Endothelial cell of umbilical vein (primary cell): ENCODE measurements at regions not wholly inside any gene's neighbourhood (a gene's known extent, or its start where the extent isn't known, plus 50 kb on each side); places are given as distances from the start of the nearest gene placed in this dataset.

Experiments used
- BruUV-seq: library from RNA; stranded (reverse); fragments of 400-500 nt; replicated peaks from 2 replicates; lab custom pipeline; 2021; lab: Mats Ljungman, UMichigan
- CTCF ChIA-PET: fragments of 300-600, 350-600 bp; sonication (Branson Sonifier 250); formaldehyde crosslinking; loops from one replicate; lab custom pipeline; 2021; ENCODE audit warnings: antibody characterized with exemption, inconsistent platforms; lab: Charles Lee
- POLR2A ChIA-PET: fragments of 300-600, 350-600 bp; sonication (Branson Sonifier 250); formaldehyde crosslinking; loops from one replicate; lab custom pipeline; 2021; ENCODE audit warnings: antibody characterized with exemption, inconsistent platforms; lab: Charles Lee
- DNase-seq: peaks from one replicate; pipeline ENCODE4 v3.0.0-alpha.2; 2011; ENCODE audit warnings: low read depth, low spot score
- FAIRE-seq: peaks from 2 replicates; lab custom pipeline; 2011; peaks lifted over from hg19 to GRCh38; lab: Jason Lieb, UNC
- H2AFZ ChIP-seq: 2 replicates; pipeline ENCODE4 v1.6.0; 2012; ENCODE audit warnings: low read depth, low read length, control low read depth, inconsistent platforms
- H3K27ac ChIP-seq: 2 replicates; pipeline ENCODE4 v1.5.1; 2011; ENCODE audit warnings: low read depth, mild to moderate bottlenecking, control low read depth, low read length, moderate library complexity; ENCODE audit not compliant: insufficient read depth
- H3K27me3 ChIP-seq, 2 experiments: 2 replicates each; pipeline versions ENCODE4 v1.6.0 to v1.6.1; 2011; ENCODE audit warnings: low read length in 2 of 2, mixed read lengths in 1 of 2; ENCODE audit not compliant: control insufficient read depth in 2 of 2, insufficient read depth in 2 of 2
- H3K36me3 ChIP-seq, 2 experiments: 2 replicates in 1 of 2; 3 replicates in 1 of 2; pipeline ENCODE4 v1.5.1; 2011; ENCODE audit warnings: low read length in 2 of 2, mild to moderate bottlenecking in 1 of 2, moderate library complexity in 1 of 2; ENCODE audit not compliant: control insufficient read depth in 2 of 2, insufficient read depth in 2 of 2; ENCODE audit errors: extremely low read depth in 1 of 2
- H3K4me1 ChIP-seq: 3 replicates; pipeline ENCODE4 v1.5.1; 2011; ENCODE audit warnings: mild to moderate bottlenecking, low read length; ENCODE audit not compliant: control insufficient read depth, insufficient read depth; ENCODE audit errors: extremely low read depth
- H3K4me2 ChIP-seq: 2 replicates; pipeline ENCODE4 v1.6.1; 2011; ENCODE audit warnings: low read length, control low read depth, mixed read lengths; ENCODE audit not compliant: insufficient read depth
- H3K4me3 ChIP-seq, 3 experiments: fragments of 200-600 bp in 1 of 3; sonication (generic), shearing (Covaris generic) in 1 of 3; replicated peaks in 1 of 3; 2 replicates each; pipeline ENCODE4 v1.5.1; 2011 to 2016; ENCODE audit warnings: control low read depth in 3 of 3, low read length in 3 of 3, mild to moderate bottlenecking in 2 of 3, inconsistent platforms in 1 of 3, low read depth in 1 of 3, moderate library complexity in 1 of 3; ENCODE audit not compliant: insufficient read depth in 1 of 3
- H3K79me2 ChIP-seq: 2 replicates; pipeline ENCODE4 v1.6.0; 2012; ENCODE audit warnings: low read length, inconsistent platforms; ENCODE audit not compliant: control insufficient read depth, insufficient read depth
- H3K9ac ChIP-seq: replicated peaks from 2 replicates; pipeline ENCODE3; 2011; ENCODE audit warnings: low read length, control low read depth; ENCODE audit not compliant: insufficient read depth; ENCODE audit errors: extremely low read depth
- H3K9me1 ChIP-seq: replicated peaks from 3 replicates; pipeline ENCODE4 v1.6.0; 2011; ENCODE audit warnings: mild to moderate bottlenecking, low read length; ENCODE audit not compliant: control insufficient read depth, insufficient read depth; ENCODE audit errors: extremely low read depth
- H3K9me3 ChIP-seq: replicated peaks from 2 replicates; pipeline ENCODE4 v1.5.1; 2012; ENCODE audit warnings: low read length, inconsistent platforms; ENCODE audit not compliant: control insufficient read depth, insufficient read depth
- H4K20me1 ChIP-seq: replicated peaks from 2 replicates; pipeline ENCODE3; 2011; ENCODE audit warnings: mild to moderate bottlenecking, low read length; ENCODE audit not compliant: control insufficient read depth, insufficient read depth; ENCODE audit errors: extremely low read depth
- CTCF ChIP-seq, 2 donors: IDR thresholded peaks; 1 replicate in 1 of 2; 2 replicates in 1 of 2; pipeline ENCODE4 v1.5.1; 2011; ENCODE audit warnings: low read length in 2 of 2, mild to moderate bottlenecking in 2 of 2, moderate library complexity in 2 of 2, control low read depth in 1 of 2, inconsistent platforms in 1 of 2, low read depth in 1 of 2; ENCODE audit not compliant: insufficient read depth in 1 of 2; ENCODE audit errors: extremely low read depth in 1 of 2
- EZH2 ChIP-seq: IDR thresholded peaks from 2 replicates; pipeline ENCODE4 v1.6.1; 2012; ENCODE audit warnings: borderline replicate concordance, low read depth, mild to moderate bottlenecking, moderate library complexity, low read length, inconsistent platforms; ENCODE audit not compliant: severe bottlenecking
- FOS ChIP-seq: IDR thresholded peaks from 2 replicates; pipeline ENCODE4 v1.6.1; 2011; ENCODE audit warnings: mild to moderate bottlenecking, low read length, moderate library complexity, borderline replicate concordance; ENCODE audit not compliant: insufficient read depth
- GATA2 ChIP-seq: IDR thresholded peaks from 2 replicates; pipeline ENCODE4 v1.7.0; 2011; ENCODE audit warnings: low read depth, mild to moderate bottlenecking, moderate library complexity, mixed read lengths, low read length; ENCODE audit not compliant: insufficient read length, insufficient read depth
- JUN ChIP-seq: IDR thresholded peaks from 2 replicates; pipeline ENCODE4 v1.6.1; 2011; ENCODE audit warnings: borderline replicate concordance, low read depth; ENCODE audit not compliant: insufficient read length, insufficient read depth
- MYC ChIP-seq: IDR thresholded peaks from one replicate; pipeline ENCODE4 v1.6.1; 2011; ENCODE audit warnings: mild to moderate bottlenecking, low read depth, low read length
- POLR2A ChIP-seq: IDR thresholded peaks from 2 replicates; pipeline ENCODE4 v1.6.1; 2012; ENCODE audit warnings: low read depth, mild to moderate bottlenecking, control low read depth, low read length
- POLR2AphosphoS5 ChIP-seq: IDR thresholded peaks from 2 replicates; pipeline ENCODE4 v1.6.1; 2012; ENCODE audit warnings: low read depth, mild to moderate bottlenecking, control low read depth, low read length, moderate library complexity; ENCODE audit not compliant: insufficient read depth
- dilution Hi-C: fragments of 300-500 bp; cut with MboI; formaldehyde crosslinking; loops from one replicate; pipeline ENCODE4 v1.15.0; 2019; ENCODE audit warnings: low sequenced_read_pairs; ENCODE audit not compliant: extremely low pct_ligation_motif_present
- intact Hi-C: fragments of 100-400 bp; cut with micrococcal nuclease; formaldehyde crosslinking; loops from one replicate; pipeline ENCODE4 v1.10.0; 2022
- TF ChIP-seq, protein P1 (sequence below): IDR thresholded peaks from 2 replicates; pipeline ENCODE4 v1.6.1; 2011; ENCODE audit not compliant: insufficient read depth, insufficient read length

DNA sequence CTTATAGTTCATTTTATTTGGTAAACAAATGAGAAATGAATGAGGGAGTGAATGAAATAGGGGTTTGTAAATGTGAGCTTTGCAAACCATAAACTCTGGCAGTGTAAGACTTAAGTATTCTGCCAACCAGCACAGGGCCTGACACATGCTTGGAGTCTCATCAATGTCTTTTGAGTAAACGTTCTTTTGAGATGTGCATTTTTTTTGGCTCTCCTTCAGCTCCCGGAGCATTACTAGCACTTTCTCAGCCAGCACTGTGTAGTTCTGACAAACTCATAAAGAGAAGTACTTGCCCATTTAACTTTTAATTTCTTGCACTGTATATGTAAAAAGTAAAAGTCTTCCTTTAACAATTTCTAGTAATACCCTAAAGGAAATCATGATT, 245.3 kb downstream of the HS3ST1 start:
- H4K20me1 ChIP-seq = no peaks in the 10 kb centered on the region
- dilution Hi-C loops = no loop called here
- intact Hi-C loops = no loop called here
- H3K27ac ChIP-seq = no peak overlapping the region
- no peak overlapping the region for H3K4me3 ChIP-seq
- FAIRE-seq (no peak), DNase-seq (no peak)
- H3K79me2 ChIP-seq = no peaks in the 10 kb centered on the region
- no peaks in the 10 kb centered on the region for H3K36me3 ChIP-seq
- no peaks in the 10 kb centered on the region for H3K27me3 ChIP-seq
- no peaks in the 10 kb centered on the region for H3K4me1 ChIP-seq
- POLR2A ChIA-PET = no interaction called here
- H3K4me2 ChIP-seq = no peak overlapping the region
- TF ChIP-seq POLR2A (no peak), FOS (no peak), CTCF (IDR thresholded peaks at IDR 0.05; ENCODE audit: extremely low read depth in 1 of 2, insufficient read depth in 1 of 2, low read depth in 1 of 2, low read length in 2 of 2) (no peak), JUN (no peak), EZH2 (no peak), POLR2AphosphoS5 (no peak), MYC (no peak), GATA2 (no peak)
- TF ChIP-seq, protein P1, sequence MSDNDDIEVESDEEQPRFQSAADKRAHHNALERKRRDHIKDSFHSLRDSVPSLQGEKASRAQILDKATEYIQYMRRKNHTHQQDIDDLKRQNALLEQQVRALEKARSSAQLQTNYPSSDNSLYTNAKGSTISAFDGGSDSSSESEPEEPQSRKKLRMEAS = no peak
- H3K9ac ChIP-seq = no peak overlapping the region
- CTCF ChIA-PET = no interaction called here
- H3K9me1 ChIP-seq = no peaks in the 10 kb centered on the region
- BruUV-seq = no TSS peak
- no peaks in the 10 kb centered on the region for H3K9me3 ChIP-seq
- H2AFZ ChIP-seq = no peak overlapping the region
